HPDE6-E6E7 (cell line): ENCODE measurements at regions not wholly inside any gene's neighbourhood (a gene's known extent, or its start where the extent isn't known, plus 50 kb on each side); places are given as distances from the start of the nearest gene placed in this dataset.
"Not testable (repeated sequence)": the region's sequence is repeated elsewhere in the genome, so short reads cannot be mapped to it uniquely, and the experiment has no call there.

ENCODE experiments used
- DNase-seq: peaks from one replicate; pipeline ENCODE4 v3.0.0; 2011; ENCODE audit warnings: missing footprints; ENCODE audit errors: extremely low spot score

DNA sequence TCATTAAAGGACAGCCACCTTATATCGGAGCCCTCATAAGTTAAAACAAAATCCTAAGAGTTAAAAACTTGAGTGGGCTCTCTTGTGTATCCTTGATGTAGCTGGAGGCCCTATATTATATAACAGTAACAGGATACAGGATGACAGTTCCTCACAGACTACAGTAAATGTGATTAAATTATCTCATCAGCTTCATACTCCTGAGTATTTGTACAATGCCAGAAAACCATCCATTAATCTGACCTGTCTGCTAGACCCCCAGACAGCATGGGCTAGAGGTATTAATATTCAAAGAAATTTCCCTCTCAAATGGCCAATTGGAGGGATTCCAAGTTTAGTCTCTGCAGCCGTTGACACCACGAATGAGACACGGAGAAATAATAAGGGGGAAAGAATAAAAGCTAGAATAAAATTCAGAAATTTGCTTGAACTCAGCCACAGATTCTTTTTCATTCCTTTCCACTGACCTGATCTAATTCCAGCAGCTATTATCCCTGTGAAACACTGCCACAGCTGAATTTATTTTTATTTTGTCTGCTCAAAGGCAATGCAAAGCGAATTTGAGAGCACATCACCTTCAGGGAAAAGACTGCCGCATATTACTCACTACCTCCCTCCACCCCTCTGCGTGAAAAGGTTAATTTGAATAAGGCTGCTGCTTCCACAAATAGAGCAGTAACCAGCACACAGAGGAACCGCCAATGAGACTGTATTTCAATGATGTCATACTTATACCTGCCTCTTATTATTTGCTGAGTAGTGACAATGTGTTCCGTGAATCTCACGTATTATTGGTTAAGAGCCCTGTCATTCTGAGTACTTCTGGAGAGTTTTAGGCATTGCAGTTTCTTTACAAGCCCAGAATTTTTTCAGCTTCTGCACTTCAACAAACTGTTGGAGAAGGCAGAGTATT is 155.9 kb upstream of the KLF12 start:
- peak; percentile 69 for DNase-seq

GRCh38 chr13:74289107-74289506 is 154.9 kb upstream of the KLF12 start:
- DNase-seq: no peak

- DNase-seq: no peak
Observed at GRCh38 chr13:74288361-74288911, 154.2 kb upstream of the KLF12 start.

DNA sequence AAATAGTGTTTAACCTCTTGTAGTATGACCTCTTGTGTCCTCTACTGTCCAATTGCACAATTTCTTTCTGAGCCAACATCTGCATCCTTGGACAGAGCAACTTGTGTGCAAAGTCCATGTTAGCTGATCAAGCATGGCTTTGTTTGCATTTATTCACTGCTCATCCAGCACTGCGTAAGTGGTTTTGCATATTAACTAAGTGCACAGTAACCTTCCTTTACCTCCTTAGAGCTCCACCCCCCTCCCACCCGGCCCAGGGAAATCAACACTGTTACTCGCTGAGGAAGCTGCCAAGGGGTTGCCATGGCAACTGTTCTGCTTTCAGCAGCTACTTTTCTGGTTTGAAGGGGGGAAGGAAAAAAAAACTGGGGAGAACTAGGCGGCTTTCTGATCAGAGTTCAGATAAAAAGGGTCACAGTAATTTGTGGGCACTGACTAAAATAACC is 153.5 kb upstream of the KLF12 start:
- DNase-seq: no peak

- no peak for DNase-seq
Observed at GRCh38 chr13:74280795-74281490, 146.7 kb upstream of the KLF12 start.

DNA sequence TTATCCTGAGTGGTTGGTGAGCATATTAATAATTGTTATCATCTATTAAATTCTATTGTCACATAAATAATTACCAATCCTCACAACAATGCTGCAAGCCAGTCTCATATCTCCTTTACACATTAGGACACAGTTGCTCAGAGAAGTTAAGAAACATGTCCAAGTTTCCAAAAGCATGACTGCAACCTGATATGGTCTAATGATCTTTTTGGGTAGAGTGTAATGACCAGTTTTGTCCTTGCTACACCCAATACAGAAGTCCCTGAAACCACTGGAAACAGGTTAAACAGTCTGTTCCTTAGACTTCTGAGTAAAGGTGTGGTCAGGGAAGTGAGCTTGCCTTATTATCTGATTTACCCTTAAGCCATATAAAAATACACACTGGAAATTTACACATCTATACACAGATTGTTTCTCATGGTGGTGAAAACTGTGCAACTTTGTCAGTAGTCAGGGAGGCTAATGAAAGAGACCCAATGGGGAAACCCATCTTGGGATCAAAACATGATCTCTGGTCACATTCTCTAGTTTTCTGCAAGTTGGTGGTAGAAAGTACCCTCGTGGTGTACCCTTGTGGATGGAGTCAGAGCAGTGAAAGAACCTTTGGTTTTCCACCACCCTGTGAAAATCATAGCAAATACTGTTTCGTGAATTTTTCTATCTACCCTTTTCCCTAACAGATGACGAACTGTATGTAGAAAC is 146.0 kb upstream of the KLF12 start:
- no peak for DNase-seq

GRCh38 chr13:74278901-74279300 is 144.7 kb upstream of the KLF12 start:
- DNase-seq: no peak

- DNase-seq: no peak
Observed at GRCh38 chr13:74274916-74275315, 140.7 kb upstream of the KLF12 start.

GRCh38 chr13:74273581-74273980 is 139.4 kb upstream of the KLF12 start:
- DNase-seq: no peak

DNA sequence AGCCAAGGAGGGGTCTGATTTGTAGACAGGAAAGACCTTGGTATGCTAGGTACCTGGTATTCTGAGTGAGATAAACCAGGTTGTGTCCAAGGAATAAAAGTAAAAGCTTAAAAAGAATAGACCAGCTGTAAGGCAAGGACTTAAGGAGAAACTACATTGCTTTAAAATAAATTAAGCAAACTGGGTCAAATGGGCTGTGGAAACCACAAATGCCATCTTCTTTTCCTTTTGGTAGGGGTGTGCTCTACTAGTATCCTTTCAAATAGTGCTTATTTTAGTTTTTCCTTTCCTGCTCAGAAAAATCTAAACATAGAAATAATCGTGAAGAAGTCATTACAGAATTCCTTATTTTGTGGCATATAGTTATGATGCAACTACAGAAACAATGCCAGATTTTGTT is 138.6 kb upstream of the KLF12 start:
- no peak for DNase-seq

DNA sequence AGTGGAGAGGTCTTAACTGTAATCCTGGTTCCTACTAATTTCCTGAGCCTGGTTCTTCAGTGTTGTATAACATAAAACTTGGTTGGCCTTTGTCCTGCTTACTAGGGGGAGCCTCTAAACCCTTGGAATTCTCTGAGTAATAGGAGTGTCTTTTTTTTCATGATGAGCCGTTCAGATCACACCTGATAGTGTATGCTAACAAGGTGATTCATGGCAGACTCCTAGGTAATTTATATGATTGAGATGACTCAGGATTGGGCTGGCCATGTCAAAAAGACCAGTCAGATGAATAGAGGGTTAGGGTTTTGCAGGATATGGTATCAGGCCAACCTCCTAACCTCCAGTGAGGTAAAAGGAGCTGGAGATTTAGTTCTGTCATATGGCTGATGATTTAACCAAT is 135.8 kb upstream of the KLF12 start:
- DNase-seq: no peak

- no peak for DNase-seq
Observed at GRCh38 chr13:74266861-74267260, 132.7 kb upstream of the KLF12 start.

- DNase-seq: no peak
Observed at GRCh38 chr13:74266309-74266708, 132.1 kb upstream of the KLF12 start.

DNA sequence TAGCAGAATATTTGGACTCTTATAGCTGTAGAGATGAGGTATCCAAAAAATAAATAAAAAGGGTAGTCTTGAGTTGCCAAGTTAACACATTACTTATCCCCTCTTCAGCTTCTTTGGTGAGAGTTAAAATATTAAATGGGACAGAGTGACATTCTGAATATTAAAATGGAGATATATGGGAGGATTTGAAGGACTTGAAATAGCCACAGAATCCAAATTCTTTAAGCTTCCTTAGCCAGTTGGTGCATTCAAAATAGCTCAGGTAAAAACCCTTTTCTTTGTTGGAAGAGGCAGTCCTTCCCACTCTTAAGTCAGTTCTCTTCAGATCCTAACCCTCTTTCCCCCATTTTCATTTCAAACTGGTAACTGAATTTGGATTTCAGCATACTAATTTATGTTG is 130.1 kb upstream of the KLF12 start:
- DNase-seq: no peak

- not testable (repeated sequence) for DNase-seq
Observed at GRCh38 chr13:74260420-74260819, 126.2 kb upstream of the KLF12 start.

DNA sequence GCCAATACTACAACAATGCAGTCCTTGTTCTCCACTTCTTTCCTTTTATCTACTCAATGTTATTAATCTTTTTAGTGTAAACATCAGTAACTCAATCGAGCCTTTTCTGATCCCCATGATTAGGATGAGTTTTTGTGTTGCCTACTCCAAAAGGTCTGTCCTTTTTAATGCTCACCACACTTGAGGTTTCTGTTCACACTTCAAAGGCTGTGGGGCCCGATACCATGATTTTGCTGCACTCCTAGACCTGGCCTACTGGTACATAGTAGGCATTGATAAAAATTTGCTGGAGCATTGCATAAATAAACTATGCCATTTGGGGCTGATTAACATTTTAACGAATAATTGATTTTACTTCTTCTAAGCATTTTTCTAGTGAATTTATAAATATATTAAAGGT is 125.4 kb upstream of the KLF12 start:
- no peak for DNase-seq

- DNase-seq: no peak
Observed at GRCh38 chr13:74258961-74259360, 124.8 kb upstream of the KLF12 start.

- DNase-seq: no peak
Observed at GRCh38 chr13:74256969-74257368, 122.8 kb upstream of the KLF12 start.

DNA sequence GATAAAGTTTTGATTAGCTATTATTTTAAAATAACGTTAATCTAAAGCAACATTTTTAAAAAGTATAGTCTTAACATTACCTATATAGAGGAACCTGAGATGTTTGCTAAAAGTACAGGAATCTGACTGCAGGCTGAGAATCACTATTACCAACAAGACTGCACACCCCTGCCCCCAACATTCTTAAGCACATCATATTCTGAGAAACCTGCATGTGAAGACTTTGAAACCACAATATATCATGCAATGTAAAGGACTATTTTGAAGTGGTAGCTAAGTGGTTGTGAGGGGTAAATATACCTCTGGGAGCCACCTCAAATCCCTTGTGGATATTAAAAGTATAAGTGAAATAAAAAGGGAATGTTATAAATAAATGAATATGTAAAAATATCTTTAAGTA is 119.0 kb upstream of the KLF12 start:
- DNase-seq: no peak

- DNase-seq: no peak
Observed at GRCh38 chr13:74251778-74252519, 117.7 kb upstream of the KLF12 start.

- DNase-seq: no peak
Observed at GRCh38 chr13:74250738-74251190, 116.6 kb upstream of the KLF12 start.
